ENCODE measurements at regions not wholly inside any gene's neighbourhood (a gene's known extent, or its start where the extent isn't known, plus 50 kb on each side); places are given as distances from the start of the nearest gene placed in this dataset.

GRCh38 chr1:238006779-238007178 is 116.1 kb upstream of the ZP4 start:
- no peak for TF ChIP-seq ZFX (IDR thresholded peaks at IDR 0.05; ENCODE audit: borderline replicate concordance)
- TF ChIP-seq CTCF (IDR thresholded peaks at IDR 0.05): no peak
- H3K27ac ChIP-seq: no peak overlapping the region

GRCh38 chr1:238005116-238005515 is 114.4 kb upstream of the ZP4 start:
- no peak for TF ChIP-seq ZFX (IDR thresholded peaks at IDR 0.05; ENCODE audit: borderline replicate concordance)
- TF ChIP-seq CTCF (IDR thresholded peaks at IDR 0.05): no peak

GRCh38 chr1:238001818-238002217 is 111.1 kb upstream of the ZP4 start:
- no peak overlapping the region for H3K27ac ChIP-seq
- TF ChIP-seq CTCF (IDR thresholded peaks at IDR 0.05) (no peak), ZFX (IDR thresholded peaks at IDR 0.05; ENCODE audit: borderline replicate concordance) (no peak)

More at GRCh38 chr1:238005116-238005515, 114.4 kb upstream of the ZP4 start:
- no peak overlapping the region for H3K27ac ChIP-seq

GRCh38 chr1:237999426-238000052 is 108.8 kb upstream of the ZP4 start:
- H3K27ac ChIP-seq: no peak overlapping the region
- no peak for TF ChIP-seq ZFX (IDR thresholded peaks at IDR 0.05; ENCODE audit: borderline replicate concordance)
- TF ChIP-seq CTCF (IDR thresholded peaks at IDR 0.05): no peak

GRCh38 chr1:237998581-237998980 is 107.9 kb upstream of the ZP4 start:
- TF ChIP-seq CTCF (IDR thresholded peaks at IDR 0.05) (no peak), ZFX (IDR thresholded peaks at IDR 0.05; ENCODE audit: borderline replicate concordance) (no peak)
- H3K27ac ChIP-seq: no peak overlapping the region

GRCh38 chr1:237983496-237983895 is 92.8 kb upstream of the ZP4 start:
- H3K27ac ChIP-seq: no peak overlapping the region
- no peak for TF ChIP-seq ZFX (IDR thresholded peaks at IDR 0.05; ENCODE audit: borderline replicate concordance)
- TF ChIP-seq CTCF (IDR thresholded peaks at IDR 0.05): no peak

- no peak overlapping the region for H3K27ac ChIP-seq
- TF ChIP-seq CTCF (IDR thresholded peaks at IDR 0.05): no peak
- no peak for TF ChIP-seq ZFX (IDR thresholded peaks at IDR 0.05; ENCODE audit: borderline replicate concordance)
Observed at GRCh38 chr1:237981223-237981622, 90.5 kb upstream of the ZP4 start.

All from 22Rv1 (cell line).